HTR-8/SVneo (cell line): ENCODE measurements at regions not wholly inside any gene's neighbourhood (a gene's known extent, or its start where the extent isn't known, plus 50 kb on each side); places are given as distances from the start of the nearest gene placed in this dataset.
"Not testable (repeated sequence)": the region's sequence is repeated elsewhere in the genome, so short reads cannot be mapped to it uniquely, and the experiment has no call there.

Experiments used
- DNase-seq: peaks from one replicate; pipeline ENCODE4 v3.0.0; 2011; ENCODE audit warnings: low spot score, mixed read lengths; ENCODE audit not compliant: insufficient read length
- FAIRE-seq: peaks from 2 replicates; lab custom pipeline; 2011; peaks lifted over from hg19 to GRCh38; lab: Jason Lieb, UNC

DNA sequence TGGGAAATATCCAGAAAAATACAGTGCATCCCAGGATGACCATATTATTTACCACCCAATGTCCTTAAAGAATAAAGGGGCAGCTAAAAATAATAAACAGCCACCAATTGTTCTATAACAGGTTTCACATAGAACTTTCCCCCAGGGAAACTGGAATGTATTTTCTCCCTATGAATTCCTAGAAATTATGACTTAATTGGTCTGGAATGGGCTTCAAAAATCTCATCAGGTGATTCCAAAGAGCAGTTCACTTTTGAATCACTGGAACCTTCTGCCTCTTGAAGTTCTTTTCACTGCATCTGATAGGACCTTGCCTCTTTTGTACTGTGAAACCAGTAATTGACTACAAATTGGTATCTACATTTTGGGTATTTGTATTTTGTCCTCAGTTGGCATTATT, 119.3 kb downstream of the ZNF330 start:
- DNase-seq: no peak
- no peak for FAIRE-seq

GRCh38 chr4:141340458-141340857, 119.8 kb downstream of the ZNF330 start:
- DNase-seq (no peak), FAIRE-seq (no peak)

GRCh38 chr4:141346144-141346543, 125.4 kb downstream of the ZNF330 start:
- DNase-seq (peak; percentile 56), FAIRE-seq (no peak)

DNA sequence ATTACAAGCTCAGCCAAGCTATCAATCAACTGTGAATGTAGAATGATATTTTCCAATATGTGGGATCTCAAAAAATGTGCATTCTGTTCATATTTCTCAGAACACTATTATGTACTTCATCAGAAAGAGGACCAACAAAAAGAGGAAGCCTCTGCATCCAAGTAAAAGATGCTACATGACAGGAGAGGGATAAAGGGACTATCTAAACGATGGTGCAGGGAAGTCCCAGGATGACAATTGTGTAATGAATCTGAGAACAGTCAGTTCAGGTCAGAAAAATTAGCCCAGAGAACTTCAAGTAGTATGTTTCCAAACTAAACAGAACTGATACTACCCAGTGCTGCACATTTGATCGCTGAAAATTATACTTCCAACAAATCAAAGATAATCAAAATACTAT, 127.0 kb downstream of the ZNF330 start:
- FAIRE-seq (no peak), DNase-seq (no peak)

DNA sequence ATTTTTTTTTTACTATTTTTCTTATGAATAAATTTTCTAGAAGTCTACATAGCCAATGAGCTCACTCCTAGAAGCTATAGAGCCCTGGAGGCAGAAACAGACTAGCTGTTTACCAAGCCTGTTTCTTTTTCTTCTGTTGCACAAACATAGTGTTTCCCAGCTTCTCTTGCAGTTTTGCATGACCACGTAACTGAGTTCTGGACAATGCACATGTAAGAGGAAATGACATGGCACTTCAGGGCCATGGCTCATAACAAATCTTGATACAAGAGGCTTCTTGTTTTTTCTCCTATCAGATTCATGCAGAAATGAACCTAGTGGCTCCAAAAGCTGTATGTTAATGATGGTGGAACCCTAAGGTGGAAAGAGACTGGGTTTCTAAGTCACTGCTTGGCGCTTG, 127.4 kb downstream of the ZNF330 start:
- no peak for DNase-seq
- no peak for FAIRE-seq

- DNase-seq: no peak
- FAIRE-seq: no peak
Observed at GRCh38 chr4:141348573-141348972, 127.9 kb downstream of the ZNF330 start.

- no peak for DNase-seq
- no peak for FAIRE-seq
Observed at GRCh38 chr4:141349236-141349635, 128.5 kb downstream of the ZNF330 start.

DNA sequence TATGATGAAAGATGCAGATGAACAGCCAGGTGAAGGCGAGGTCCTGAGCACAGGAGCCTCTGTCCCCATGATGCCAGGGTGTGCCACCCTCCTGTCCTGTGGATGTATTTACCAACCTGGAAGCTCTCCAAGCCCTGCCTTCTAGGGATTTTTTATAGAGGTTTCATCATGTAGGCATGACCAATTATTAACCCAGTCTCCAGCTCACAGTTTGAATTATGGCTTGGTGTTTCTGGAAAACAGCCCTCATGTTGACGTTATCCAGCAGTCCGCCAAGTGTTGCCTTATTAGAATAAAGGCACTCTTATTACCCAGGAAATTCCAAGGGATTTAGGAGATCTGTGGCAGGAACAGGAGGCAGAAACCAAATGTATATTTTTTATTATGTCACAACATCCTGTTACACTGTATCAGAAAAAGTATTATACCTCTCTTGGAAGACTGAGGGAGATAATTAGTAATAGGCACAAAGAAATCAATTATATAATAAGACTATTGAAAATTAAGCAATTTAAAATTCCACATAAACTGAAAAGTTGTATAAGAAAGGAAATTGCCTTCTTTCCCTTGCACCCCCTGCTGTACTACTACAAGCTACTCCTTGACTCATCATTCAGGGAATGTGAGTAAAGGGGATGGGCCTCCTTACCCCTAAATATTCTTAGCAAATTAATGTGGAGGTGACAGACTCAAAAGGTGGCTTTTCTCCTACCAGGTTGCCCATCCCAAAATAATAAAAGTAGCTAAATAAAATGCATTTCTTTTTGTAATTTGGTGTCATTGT, 129.6 kb downstream of the ZNF330 start:
- peak; percentile 59 for DNase-seq
- FAIRE-seq: no peak

GRCh38 chr4:141352331-141352730, 131.6 kb downstream of the ZNF330 start:
- no peak for DNase-seq
- FAIRE-seq: no peak

DNA sequence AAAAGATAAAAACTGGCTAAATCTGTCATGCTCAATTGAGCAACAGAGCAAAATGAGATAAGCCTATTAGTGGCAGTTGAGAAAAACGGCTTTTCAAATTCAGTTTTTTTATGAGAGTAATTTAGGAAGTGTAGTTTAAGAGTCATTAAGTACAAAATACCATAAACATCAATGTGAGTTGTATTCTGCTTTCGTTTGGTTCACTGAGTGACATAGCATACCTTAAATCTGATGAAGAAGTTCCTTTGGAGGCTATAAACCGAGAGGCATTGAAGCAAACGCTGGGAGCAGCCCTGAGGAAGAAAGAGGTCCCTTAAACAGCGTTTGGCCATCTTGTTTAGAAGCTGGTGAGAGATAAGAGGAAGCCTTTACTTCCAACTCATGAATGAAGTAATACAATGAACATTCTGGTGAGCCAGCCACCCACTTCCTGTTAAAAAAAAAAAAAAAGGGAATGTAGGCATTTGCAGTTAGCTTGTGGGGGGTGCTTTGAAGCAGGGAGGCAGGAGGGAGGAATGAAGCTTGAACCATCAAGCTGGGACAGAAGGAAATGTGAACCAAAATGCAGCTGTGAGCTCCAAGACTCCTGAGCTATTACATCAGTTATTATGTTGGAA, 132.3 kb downstream of the ZNF330 start:
- DNase-seq: peak; percentile 28
- no peak for FAIRE-seq

DNA sequence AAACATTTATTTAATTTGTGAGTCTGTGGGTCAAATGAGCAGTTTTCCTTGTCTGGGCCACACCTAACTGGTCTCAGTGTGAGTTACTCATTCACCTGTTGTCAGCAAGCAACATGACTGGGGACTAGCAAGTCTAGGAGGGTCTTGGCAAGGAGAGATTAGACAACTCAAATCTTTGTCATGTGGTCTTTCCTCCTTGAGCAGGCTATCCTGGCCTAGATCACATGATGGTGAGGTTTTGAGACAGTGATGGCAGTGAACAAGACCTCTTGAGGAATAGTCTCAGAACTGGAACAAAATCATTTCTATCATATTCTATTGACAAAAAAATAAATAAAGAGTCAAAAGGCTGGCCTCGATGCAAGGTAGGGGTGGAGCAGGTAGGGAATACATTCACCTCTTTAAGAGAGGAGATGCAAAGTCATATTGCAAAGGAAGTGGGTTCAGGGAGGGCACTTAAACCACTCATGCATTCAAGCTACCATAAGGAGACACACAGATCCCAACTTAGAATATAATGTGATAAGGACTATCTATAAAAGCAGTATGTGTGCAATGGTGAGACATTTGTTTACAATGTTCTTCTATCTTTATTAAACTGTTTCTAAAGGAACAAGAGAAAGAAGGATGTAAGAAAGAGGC, 135.7 kb downstream of the ZNF330 start:
- FAIRE-seq: no peak
- no peak for DNase-seq

- DNase-seq (no peak), FAIRE-seq (no peak)
Observed at GRCh38 chr4:141356963-141357335, 136.3 kb downstream of the ZNF330 start.

GRCh38 chr4:141368241-141368640, 147.5 kb downstream of the ZNF330 start:
- not testable (repeated sequence) for FAIRE-seq, DNase-seq

DNA sequence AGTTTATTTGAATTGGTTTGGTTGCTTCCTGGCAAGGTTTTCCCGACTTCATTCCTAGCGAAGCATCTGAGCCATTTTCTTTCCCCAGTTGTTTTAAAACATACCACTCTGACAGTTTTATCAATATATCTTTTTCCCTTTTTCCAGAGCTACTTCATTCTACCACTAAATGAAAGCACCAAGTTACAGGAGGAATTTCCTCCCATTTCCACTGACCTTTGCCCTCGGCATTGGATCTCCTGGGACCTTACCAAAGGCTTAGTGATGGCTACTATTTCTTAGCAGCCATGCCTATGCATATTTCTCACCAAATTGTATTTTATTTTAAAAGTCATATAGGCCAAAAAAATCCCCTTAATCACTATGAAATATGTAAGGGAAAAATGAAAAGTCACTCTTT, 150.5 kb downstream of the ZNF330 start:
- DNase-seq (no peak), FAIRE-seq (no peak)

DNA sequence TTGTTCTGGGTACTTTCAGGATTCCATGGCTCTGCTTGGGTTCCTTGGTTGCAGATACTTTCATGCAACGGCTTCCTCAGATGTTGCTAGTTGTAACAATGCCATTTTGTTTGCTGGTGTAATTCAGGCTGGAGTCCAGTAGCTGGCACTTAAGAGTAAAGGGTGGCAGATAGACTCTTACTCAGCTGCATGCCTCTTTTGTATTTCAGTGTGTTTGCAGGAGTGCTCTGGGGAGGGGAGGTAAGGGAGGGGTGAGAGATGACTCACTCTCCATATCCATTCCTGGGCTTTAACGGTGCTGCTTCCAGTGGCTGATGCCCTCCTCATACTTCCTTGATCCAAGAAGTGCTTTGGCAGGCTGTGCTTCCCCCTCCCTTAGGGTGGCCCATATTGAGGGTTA, 155.2 kb downstream of the ZNF330 start:
- FAIRE-seq (peak; percentile 96), DNase-seq (peak; percentile 90)

- no peak for DNase-seq
- FAIRE-seq: no peak
Observed at GRCh38 chr4:141376769-141377168, 156.1 kb downstream of the ZNF330 start.

DNA sequence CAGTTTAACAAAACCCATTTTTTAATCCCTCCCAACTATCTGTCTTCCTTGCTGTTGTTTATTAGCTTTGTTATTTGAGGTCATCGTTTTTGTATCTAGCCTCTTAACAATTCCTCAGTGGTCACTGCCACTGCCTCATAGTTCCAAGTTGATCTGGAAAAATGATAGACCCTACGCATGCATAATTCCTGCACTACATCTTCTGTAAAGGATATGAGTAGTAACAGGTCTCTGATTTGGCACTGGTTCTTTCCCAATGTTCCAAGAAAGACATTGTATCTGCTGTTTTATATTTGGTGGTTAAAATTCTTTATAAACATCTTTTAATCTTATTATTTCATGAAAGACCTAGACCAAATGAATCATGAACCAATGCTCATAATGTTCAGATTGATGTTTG, 166.6 kb downstream of the ZNF330 start:
- no peak for FAIRE-seq

DNA sequence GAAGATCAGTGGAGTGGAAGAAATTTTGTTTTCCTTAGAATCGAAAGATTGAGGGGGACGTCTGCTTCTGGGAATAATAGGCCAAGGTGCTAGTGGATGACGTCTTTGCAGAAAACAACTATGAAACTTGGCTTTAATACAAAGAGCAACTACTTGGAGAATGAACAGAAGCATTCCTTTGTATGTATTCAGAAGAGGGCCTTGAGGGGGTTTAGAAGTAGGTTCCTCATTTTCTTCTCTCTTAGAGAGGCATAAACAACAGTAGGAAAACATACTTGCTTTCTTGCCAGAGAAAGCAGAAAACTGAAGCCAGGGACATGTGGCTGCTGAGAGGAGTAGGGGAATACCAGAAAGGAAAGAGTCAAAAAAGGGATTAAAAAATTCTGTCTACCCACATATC, 167.8 kb downstream of the ZNF330 start:
- DNase-seq: no peak

More for the DNA sequence above, 166.6 kb downstream of the ZNF330 start:
- DNase-seq: no peak

GRCh38 chr4:141389649-141390048, 169.0 kb downstream of the ZNF330 start:
- FAIRE-seq: no peak

More for the DNA sequence above, 167.8 kb downstream of the ZNF330 start:
- FAIRE-seq: no peak

DNA sequence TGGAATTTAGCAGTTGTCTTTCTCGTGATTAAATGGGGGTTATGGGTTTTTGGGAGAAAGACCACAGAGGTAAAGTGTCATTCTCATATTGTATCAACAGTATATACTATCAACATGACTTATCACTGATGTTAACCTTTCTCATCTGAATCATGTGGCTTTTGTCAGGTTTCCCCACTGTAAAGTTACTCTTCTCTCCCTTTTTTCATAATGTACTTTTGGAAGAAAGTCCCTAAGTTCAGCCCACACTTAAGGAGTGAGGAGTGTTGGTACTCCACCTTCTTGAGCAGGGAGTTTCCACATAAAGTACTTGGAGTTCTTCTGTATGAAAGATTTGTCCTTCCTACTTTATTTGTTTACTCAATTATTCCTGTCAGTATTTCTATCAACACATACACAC, 169.9 kb downstream of the ZNF330 start:
- DNase-seq (no peak), FAIRE-seq (no peak)

More at GRCh38 chr4:141389649-141390048, 169.0 kb downstream of the ZNF330 start:
- DNase-seq: no peak

DNA sequence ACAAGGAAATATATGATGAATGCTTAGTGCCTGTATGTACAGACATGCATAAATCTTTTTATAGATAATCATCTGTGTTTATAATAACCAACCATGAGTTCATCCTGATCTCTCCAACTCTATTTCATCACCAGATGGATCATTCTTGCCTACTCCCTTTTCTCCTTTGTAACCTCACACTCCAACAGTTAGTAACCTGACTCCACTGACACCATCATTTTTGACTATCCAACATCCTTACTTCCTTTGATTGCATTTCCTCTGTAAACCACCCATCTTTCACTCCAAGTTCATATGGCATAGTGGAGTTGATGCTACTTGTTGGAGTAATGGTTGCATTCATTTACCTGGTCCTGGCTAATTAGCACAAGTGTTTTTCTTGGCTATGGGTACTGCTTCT, 170.6 kb downstream of the ZNF330 start:
- DNase-seq (no peak), FAIRE-seq (no peak)
